ENCODE measurements at regions not wholly inside any gene's neighbourhood (a gene's known extent, or its start where the extent isn't known, plus 50 kb on each side); places are given as distances from the start of the nearest gene placed in this dataset.
"Not testable (repeated sequence)": the region's sequence is repeated elsewhere in the genome, so short reads cannot be mapped to it uniquely, and the experiment has no call there.

- DNase-seq, result no peak
These were observed 768.8 kb downstream of the PDCD6IP start for GRCh38 chr3:34567266-34567665.

- no peak for DNase-seq
These were observed 770.3 kb downstream of the PDCD6IP start for GRCh38 chr3:34568766-34569165.

- no peak for DNase-seq
These were observed 771.0 kb downstream of the PDCD6IP start for GRCh38 chr3:34569437-34569836.

GRCh38 chr3:34570916-34571705 lies 772.7 kb downstream of the PDCD6IP start:
- no peak for DNase-seq

GRCh38 chr3:34571714-34572113 lies 773.3 kb downstream of the PDCD6IP start:
- DNase-seq, result no peak

- no peak for DNase-seq
These were observed 777.3 kb downstream of the PDCD6IP start for GRCh38 chr3:34575776-34576175.

GRCh38 chr3:34582055-34582454 lies 783.6 kb downstream of the PDCD6IP start:
- DNase-seq, result no peak

GRCh38 chr3:34583451-34583850 lies 785.0 kb downstream of the PDCD6IP start:
- DNase-seq, result no peak

GRCh38 chr3:34584971-34585370 lies 786.5 kb downstream of the PDCD6IP start:
- no peak for DNase-seq

- DNase-seq, result no peak
These were observed 801.2 kb downstream of the PDCD6IP start for GRCh38 chr3:34599595-34599994.

- no peak for DNase-seq
These were observed 821.6 kb downstream of the PDCD6IP start for GRCh38 chr3:34619990-34620389.

- no peak for DNase-seq
These were observed 828.3 kb downstream of the PDCD6IP start for GRCh38 chr3:34626699-34627098.

- DNase-seq, result no peak
These were observed 836.5 kb downstream of the PDCD6IP start for GRCh38 chr3:34634939-34635338.

- no peak for DNase-seq
These were observed 837.0 kb downstream of the PDCD6IP start for GRCh38 chr3:34635352-34635850.

- DNase-seq, result no peak
These were observed 848.6 kb downstream of the PDCD6IP start for GRCh38 chr3:34646911-34647460.

GRCh38 chr3:34650131-34650530 lies 851.7 kb downstream of the PDCD6IP start:
- no peak for DNase-seq

- no peak for DNase-seq
These were observed 870.5 kb downstream of the PDCD6IP start for GRCh38 chr3:34668915-34669314.

GRCh38 chr3:34669490-34669889 lies 871.1 kb downstream of the PDCD6IP start:
- DNase-seq, result no peak

- DNase-seq, result no peak
These were observed 877.1 kb downstream of the PDCD6IP start for GRCh38 chr3:34675383-34676120.

GRCh38 chr3:34676436-34676835 lies 878.0 kb downstream of the PDCD6IP start:
- DNase-seq, result no peak

GRCh38 chr3:34678575-34678974 lies 880.1 kb downstream of the PDCD6IP start:
- no peak for DNase-seq

GRCh38 chr3:34679055-34679454 lies 880.6 kb downstream of the PDCD6IP start:
- DNase-seq, result not testable (repeated sequence)

GRCh38 chr3:34683851-34684250 lies 885.4 kb downstream of the PDCD6IP start:
- peak; percentile 19 for DNase-seq

- DNase-seq, result no peak
These were observed 888.1 kb downstream of the PDCD6IP start for GRCh38 chr3:34686541-34686940.
